ENCODE measurements at regions not wholly inside any gene's neighbourhood (a gene's known extent, or its start where the extent isn't known, plus 50 kb on each side); places are given as distances from the start of the nearest gene placed in this dataset.

DNA sequence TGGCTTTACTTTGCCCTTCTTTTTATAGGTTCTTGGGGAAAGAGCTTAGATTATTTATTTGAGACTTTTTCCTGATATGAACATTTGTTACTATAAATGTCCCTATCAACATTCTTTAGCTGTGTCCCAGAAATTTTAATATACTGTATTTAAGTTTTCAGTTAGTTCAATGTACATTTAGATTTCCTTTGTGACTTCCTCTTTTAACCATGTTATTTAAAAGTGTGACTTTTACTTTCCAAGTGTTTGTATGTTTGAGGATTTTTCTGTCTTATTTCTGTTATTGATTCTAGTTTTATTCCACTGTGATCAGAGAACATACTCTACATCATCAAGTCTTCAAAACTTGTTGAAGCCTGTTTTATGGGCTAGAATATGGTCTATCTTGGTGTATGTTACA lies 72.7 kb upstream of the SPRY2 start:
- H3K9ac ChIP-seq (ENCODE audit: low read depth in 1 of 2, low read length in 2 of 2) = no peak overlapping the region
- no peak for DNase-seq (ENCODE audit: low spot score)
- no peaks in the 10 kb centered on the region for H3K9me3 ChIP-seq (ENCODE audit: control insufficient read depth in 4 of 4, low read length in 3 of 4)
- H3K4me1 ChIP-seq (ENCODE audit: control insufficient read depth in 4 of 4, insufficient read depth in 4 of 4, low read length in 3 of 4) = no peaks in the 10 kb centered on the region
- no peak overlapping the region for H3K27ac ChIP-seq (ENCODE audit: low read depth in 1 of 2, low read length in 2 of 2)
- no peak overlapping the region for H3K4me3 ChIP-seq (ENCODE audit: low read depth in 1 of 3, low read length in 3 of 3)
- H3K36me3 ChIP-seq (ENCODE audit: control insufficient read depth in 4 of 4, insufficient read depth in 3 of 4, low read depth in 1 of 4, low read length in 3 of 4) = no peaks in the 10 kb centered on the region
- no peak for TF ChIP-seq RXRA (IDR thresholded peaks at IDR 0.05)
- TF ChIP-seq HNF4A (conservative IDR thresholded peaks at IDR 0.05) = no peak
- TF ChIP-seq SP1 (IDR thresholded peaks at IDR 0.05) = no peak
- no peak for TF ChIP-seq FOXA2 (IDR thresholded peaks at IDR 0.05)
- TF ChIP-seq TAF1 (conservative IDR thresholded peaks at IDR 0.05) = no peak
- TF ChIP-seq, protein P1, sequence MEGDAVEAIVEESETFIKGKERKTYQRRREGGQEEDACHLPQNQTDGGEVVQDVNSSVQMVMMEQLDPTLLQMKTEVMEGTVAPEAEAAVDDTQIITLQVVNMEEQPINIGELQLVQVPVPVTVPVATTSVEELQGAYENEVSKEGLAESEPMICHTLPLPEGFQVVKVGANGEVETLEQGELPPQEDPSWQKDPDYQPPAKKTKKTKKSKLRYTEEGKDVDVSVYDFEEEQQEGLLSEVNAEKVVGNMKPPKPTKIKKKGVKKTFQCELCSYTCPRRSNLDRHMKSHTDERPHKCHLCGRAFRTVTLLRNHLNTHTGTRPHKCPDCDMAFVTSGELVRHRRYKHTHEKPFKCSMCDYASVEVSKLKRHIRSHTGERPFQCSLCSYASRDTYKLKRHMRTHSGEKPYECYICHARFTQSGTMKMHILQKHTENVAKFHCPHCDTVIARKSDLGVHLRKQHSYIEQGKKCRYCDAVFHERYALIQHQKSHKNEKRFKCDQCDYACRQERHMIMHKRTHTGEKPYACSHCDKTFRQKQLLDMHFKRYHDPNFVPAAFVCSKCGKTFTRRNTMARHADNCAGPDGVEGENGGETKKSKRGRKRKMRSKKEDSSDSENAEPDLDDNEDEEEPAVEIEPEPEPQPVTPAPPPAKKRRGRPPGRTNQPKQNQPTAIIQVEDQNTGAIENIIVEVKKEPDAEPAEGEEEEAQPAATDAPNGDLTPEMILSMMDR (IDR thresholded peaks at IDR 0.05; ENCODE audit: low read depth, low read length, missing input control) = no peak
- TF ChIP-seq, protein P2, sequence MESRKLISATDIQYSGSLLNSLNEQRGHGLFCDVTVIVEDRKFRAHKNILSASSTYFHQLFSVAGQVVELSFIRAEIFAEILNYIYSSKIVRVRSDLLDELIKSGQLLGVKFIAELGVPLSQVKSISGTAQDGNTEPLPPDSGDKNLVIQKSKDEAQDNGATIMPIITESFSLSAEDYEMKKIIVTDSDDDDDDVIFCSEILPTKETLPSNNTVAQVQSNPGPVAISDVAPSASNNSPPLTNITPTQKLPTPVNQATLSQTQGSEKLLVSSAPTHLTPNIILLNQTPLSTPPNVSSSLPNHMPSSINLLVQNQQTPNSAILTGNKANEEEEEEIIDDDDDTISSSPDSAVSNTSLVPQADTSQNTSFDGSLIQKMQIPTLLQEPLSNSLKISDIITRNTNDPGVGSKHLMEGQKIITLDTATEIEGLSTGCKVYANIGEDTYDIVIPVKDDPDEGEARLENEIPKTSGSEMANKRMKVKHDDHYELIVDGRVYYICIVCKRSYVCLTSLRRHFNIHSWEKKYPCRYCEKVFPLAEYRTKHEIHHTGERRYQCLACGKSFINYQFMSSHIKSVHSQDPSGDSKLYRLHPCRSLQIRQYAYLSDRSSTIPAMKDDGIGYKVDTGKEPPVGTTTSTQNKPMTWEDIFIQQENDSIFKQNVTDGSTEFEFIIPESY (IDR thresholded peaks at IDR 0.05) = no peak
- no peak for TF ChIP-seq JUND (IDR thresholded peaks at IDR 0.05)
- TF ChIP-seq FOXA1 (IDR thresholded peaks at IDR 0.05) = no peak
- TF ChIP-seq, protein P3, sequence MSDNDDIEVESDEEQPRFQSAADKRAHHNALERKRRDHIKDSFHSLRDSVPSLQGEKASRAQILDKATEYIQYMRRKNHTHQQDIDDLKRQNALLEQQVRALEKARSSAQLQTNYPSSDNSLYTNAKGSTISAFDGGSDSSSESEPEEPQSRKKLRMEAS (IDR thresholded peaks at IDR 0.05) = no peak
- TF ChIP-seq EGR1 (IDR thresholded peaks at IDR 0.05; ENCODE audit: low read depth in 2 of 2) = no peak
- no peak for TF ChIP-seq ATF3 (IDR thresholded peaks at IDR 0.05)
- TF ChIP-seq REST (IDR thresholded peaks at IDR 0.05) = no peak
- no peaks in the 10 kb centered on the region for H3K27me3 ChIP-seq (ENCODE audit: control insufficient read depth in 4 of 4, insufficient read depth in 4 of 4, low read length in 3 of 4)

DNA sequence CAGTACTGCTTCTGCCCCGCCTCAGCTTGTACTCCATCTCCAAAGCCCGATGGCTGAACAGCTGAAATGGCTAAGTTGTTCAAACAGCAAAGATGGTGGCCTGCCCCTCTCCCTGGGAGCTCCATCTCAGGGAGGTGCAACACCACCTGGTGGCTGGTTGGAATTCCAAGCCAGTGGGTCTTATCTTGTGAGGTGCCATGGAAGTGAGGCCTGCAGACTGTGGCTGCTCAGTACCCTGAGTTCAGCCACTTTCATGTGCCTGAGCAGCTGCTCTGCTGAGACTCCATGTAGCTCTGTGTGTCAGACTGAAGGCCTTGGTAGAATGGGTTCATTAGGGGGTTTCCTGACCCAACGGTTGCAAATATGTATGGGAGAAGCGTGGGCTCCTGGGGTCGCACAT lies 67.3 kb upstream of the SPRY2 start:
- Histone ChIP-seq H3K27ac (ENCODE audit: low read depth in 1 of 2, low read length in 2 of 2) (no peak overlapping the region), H3K4me3 (ENCODE audit: low read depth in 1 of 3, low read length in 3 of 3) (no peak overlapping the region), H3K27me3 (ENCODE audit: control insufficient read depth in 4 of 4, insufficient read depth in 4 of 4, low read length in 3 of 4) (no peaks in the 10 kb centered on the region), H3K36me3 (ENCODE audit: control insufficient read depth in 4 of 4, insufficient read depth in 3 of 4, low read depth in 1 of 4, low read length in 3 of 4) (no peaks in the 10 kb centered on the region), H3K9me3 (ENCODE audit: control insufficient read depth in 4 of 4, low read length in 3 of 4) (no peaks in the 10 kb centered on the region), H3K9ac (ENCODE audit: low read depth in 1 of 2, low read length in 2 of 2) (no peak overlapping the region), H3K4me1 (ENCODE audit: control insufficient read depth in 4 of 4, insufficient read depth in 4 of 4, low read length in 3 of 4) (no peaks in the 10 kb centered on the region)
- WGBS = 93% methylated on average over 5 of the region's 5 CpGs
- peak in 1 of 2 donors; percentile 21 for TF ChIP-seq RAD21 (IDR thresholded peaks at IDR 0.05)
- no peak for TF ChIP-seq SP1 (IDR thresholded peaks at IDR 0.05)
- DNase-seq (ENCODE audit: low spot score) = no peak
